AG04450 (cell line): ENCODE measurements at regions not wholly inside any gene's neighbourhood (a gene's known extent, or its start where the extent isn't known, plus 50 kb on each side); places are given as distances from the start of the nearest gene placed in this dataset.

ENCODE experiments used
- CTCF ChIA-PET: fragments of 300-600, 350-600 bp; formaldehyde crosslinking; extraction: SDS; loops from one replicate; lab custom pipeline; 2022; ENCODE audit warnings: antibody characterized with exemption, inconsistent platforms; lab: Charles Lee
- POLR2A ChIA-PET: fragments of 350-600 bp; formaldehyde crosslinking; extraction: SDS; loops from one replicate; lab custom pipeline; 2021; ENCODE audit warnings: antibody characterized with exemption, inconsistent platforms; lab: Yijun Ruan, JAX
- DNase-seq: peaks from one replicate; pipeline ENCODE4 v3.0.0-alpha.2; 2011; ENCODE audit warnings: low read depth, low spot score
- H3K27ac ChIP-seq: one replicate; pipeline ENCODE4 v1.5.1; 2012; ENCODE audit warnings: low read depth, low read length, control low read depth
- H3K27me3 ChIP-seq: one replicate; pipeline ENCODE4 v1.6.0; 2012; ENCODE audit warnings: low read length; ENCODE audit not compliant: control insufficient read depth, insufficient read depth
- H3K4me3 ChIP-seq: 2 replicates; pipeline ENCODE4 v1.5.1; 2011; ENCODE audit warnings: mild to moderate bottlenecking, low read depth, low read length, control low read depth
- H3K9me3 ChIP-seq: 2 replicates; pipeline ENCODE4 v1.5.1; 2012; ENCODE audit warnings: low read length; ENCODE audit not compliant: control insufficient read depth, insufficient read depth
- TF ChIP-seq, protein P1 (sequence below): IDR thresholded peaks from 2 replicates; pipeline ENCODE4 v1.5.1; 2011; ENCODE audit warnings: low read depth, low read length, control low read depth, inconsistent platforms

GRCh38 chr2:217195658-217196446 lies 336.0 kb upstream of the TNP1 start:
- Histone ChIP-seq H3K27me3 (no peaks in the 10 kb centered on the region), H3K4me3 (no peak overlapping the region), H3K9me3 (peaks cover 4% of the 10 kb centered on the region; the same call in 1 of the 2 replicates), H3K27ac (no peak overlapping the region)
- POLR2A ChIA-PET = no interaction called here
- DNase-seq = no peak
- TF ChIP-seq, protein P1, sequence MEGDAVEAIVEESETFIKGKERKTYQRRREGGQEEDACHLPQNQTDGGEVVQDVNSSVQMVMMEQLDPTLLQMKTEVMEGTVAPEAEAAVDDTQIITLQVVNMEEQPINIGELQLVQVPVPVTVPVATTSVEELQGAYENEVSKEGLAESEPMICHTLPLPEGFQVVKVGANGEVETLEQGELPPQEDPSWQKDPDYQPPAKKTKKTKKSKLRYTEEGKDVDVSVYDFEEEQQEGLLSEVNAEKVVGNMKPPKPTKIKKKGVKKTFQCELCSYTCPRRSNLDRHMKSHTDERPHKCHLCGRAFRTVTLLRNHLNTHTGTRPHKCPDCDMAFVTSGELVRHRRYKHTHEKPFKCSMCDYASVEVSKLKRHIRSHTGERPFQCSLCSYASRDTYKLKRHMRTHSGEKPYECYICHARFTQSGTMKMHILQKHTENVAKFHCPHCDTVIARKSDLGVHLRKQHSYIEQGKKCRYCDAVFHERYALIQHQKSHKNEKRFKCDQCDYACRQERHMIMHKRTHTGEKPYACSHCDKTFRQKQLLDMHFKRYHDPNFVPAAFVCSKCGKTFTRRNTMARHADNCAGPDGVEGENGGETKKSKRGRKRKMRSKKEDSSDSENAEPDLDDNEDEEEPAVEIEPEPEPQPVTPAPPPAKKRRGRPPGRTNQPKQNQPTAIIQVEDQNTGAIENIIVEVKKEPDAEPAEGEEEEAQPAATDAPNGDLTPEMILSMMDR = no peak
- CTCF ChIA-PET = interaction anchor here (1.8 kb wide), 1 partner anchor 30 kb away, joined by 4 read pairs; no protein-coding TSS in a partner anchor

DNA sequence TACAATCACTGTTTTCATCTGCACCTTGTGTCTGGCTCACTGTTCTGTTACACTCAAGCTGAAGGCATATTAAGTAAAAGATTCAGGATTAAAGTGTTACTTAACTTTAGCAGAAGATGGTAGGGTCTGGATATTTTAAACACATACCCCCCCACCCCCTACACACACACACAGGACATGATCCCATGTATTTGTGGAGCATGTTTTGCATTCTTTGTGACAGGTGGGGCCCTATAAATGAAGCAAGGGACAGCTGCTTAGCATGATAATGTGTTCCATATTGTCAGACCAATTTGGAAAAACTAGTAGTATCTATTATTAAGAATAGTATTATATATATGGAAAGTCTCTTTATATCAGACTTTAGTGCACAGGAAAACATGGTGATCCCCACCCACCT lies 335.2 kb upstream of the TNP1 start:
- CTCF ChIA-PET = interaction anchor here (1.8 kb wide), 1 partner anchor 29 kb away, joined by 4 read pairs; no protein-coding TSS in a partner anchor

GRCh38 chr2:217193431-217194340 lies 333.8 kb upstream of the TNP1 start:
- Histone ChIP-seq H3K9me3 (peaks cover 4% of the 10 kb centered on the region; the same call in 1 of the 2 replicates), H3K27me3 (no peaks in the 10 kb centered on the region), H3K27ac (no peak overlapping the region), H3K4me3 (no peak overlapping the region)
- TF ChIP-seq, protein P1 = no peak
- DNase-seq = no peak
- ChIA-PET POLR2A (interaction anchor here (1.2 kb wide), 1 partner anchor 29 kb away, joined by 4 read pairs; no protein-coding TSS in a partner anchor), CTCF (interaction anchor here (0.7 to 1.5 kb wide), 2 partner anchors 27 to 317 kb away, joined by 3 read pairs; no protein-coding TSS in a partner anchor)

More for the DNA sequence above, 335.2 kb upstream of the TNP1 start:
- no peak overlapping the region for H3K27ac ChIP-seq
- H3K4me3 ChIP-seq = no peak overlapping the region
- TF ChIP-seq, protein P1 = no peak
- POLR2A ChIA-PET = no interaction called here
- H3K9me3 ChIP-seq = peaks cover 4% of the 10 kb centered on the region; the same call in 1 of the 2 replicates
- no peaks in the 10 kb centered on the region for H3K27me3 ChIP-seq
- DNase-seq = no peak

GRCh38 chr2:217192366-217192765 lies 332.5 kb upstream of the TNP1 start:
- ChIA-PET POLR2A (no interaction called here), CTCF (no interaction called here)
- H3K4me3 ChIP-seq = no peak overlapping the region
- TF ChIP-seq, protein P1 = no peak
- no peak overlapping the region for H3K27ac ChIP-seq
- no peaks in the 10 kb centered on the region for H3K27me3 ChIP-seq
- peaks cover 4% of the 10 kb centered on the region; the same call in 1 of the 2 replicates for H3K9me3 ChIP-seq
- DNase-seq = no peak
